ENCODE measurements at regions not wholly inside any gene's neighbourhood (a gene's known extent, or its start where the extent isn't known, plus 50 kb on each side); places are given as distances from the start of the nearest gene placed in this dataset.

DNA sequence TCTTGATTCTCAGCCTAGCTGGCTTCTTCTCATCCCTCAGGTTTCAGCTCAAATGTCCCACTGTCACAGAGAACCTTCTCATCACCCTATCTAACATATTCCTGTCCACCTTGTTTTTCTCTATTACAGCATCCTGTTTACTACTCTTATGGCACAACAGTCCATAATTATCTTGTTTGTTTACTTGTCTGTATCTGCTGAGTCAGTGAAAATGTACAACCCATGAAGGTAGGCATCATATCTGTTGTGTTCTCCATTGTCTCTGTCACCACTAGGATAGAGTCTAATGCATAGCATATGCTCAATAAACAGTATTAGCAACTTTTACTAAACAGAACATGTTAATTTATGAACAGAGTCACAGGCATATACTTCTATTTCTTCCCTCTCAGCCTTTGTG is 261.7 kb downstream of the ETAA1 start:
- Mint-ChIP-seq H3K36me3 (ENCODE audit: low read depth) (peaks cover 9% of the 10 kb centered on the region), H3K4me3 (no peak overlapping the region), H3K27me3 (ENCODE audit: low read depth) (no peaks in the 10 kb centered on the region), H3K4me1 (no peaks in the 10 kb centered on the region), H3K9me3 (peaks cover 4% of the 10 kb centered on the region), H3K27ac (ENCODE audit: unreplicated experiment) (no peak overlapping the region)
- TF ChIP-seq, protein P1, sequence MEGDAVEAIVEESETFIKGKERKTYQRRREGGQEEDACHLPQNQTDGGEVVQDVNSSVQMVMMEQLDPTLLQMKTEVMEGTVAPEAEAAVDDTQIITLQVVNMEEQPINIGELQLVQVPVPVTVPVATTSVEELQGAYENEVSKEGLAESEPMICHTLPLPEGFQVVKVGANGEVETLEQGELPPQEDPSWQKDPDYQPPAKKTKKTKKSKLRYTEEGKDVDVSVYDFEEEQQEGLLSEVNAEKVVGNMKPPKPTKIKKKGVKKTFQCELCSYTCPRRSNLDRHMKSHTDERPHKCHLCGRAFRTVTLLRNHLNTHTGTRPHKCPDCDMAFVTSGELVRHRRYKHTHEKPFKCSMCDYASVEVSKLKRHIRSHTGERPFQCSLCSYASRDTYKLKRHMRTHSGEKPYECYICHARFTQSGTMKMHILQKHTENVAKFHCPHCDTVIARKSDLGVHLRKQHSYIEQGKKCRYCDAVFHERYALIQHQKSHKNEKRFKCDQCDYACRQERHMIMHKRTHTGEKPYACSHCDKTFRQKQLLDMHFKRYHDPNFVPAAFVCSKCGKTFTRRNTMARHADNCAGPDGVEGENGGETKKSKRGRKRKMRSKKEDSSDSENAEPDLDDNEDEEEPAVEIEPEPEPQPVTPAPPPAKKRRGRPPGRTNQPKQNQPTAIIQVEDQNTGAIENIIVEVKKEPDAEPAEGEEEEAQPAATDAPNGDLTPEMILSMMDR (conservative IDR thresholded peaks at IDR 0.05): no peak
- DNase-seq (ENCODE audit: low read depth, low spot score): no peak

DNA sequence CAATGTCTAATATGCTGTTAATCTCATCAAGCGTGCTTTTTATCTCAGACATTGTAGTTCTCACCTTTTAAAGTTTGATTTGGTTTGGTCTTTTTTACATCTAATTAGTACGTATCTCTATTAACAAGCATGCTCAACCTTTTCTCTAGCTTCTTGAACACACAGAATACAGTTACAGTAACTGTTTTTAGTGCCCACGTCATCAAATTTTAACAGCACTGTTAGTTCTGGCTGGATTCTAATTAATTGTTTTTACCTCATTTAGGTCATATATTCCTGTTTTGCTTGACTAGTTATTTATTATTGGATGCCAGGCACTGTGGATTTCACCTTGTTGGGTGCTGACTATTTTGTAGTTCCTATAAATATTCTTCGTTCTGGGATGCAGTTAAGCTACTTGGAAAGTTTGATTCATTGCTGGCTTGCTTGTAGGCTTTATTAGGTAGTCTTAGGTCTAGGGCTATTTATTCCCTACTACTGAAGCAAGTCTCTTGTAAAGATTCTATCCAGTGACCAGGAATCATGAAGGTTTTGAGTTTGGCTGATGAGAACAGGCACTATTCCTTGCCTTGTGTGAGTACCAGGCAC is 263.0 kb downstream of the ETAA1 start:
- no peak overlapping the region for H3K27ac Mint-ChIP-seq (ENCODE audit: unreplicated experiment)
- H3K4me1 Mint-ChIP-seq: no peaks in the 10 kb centered on the region
- TF ChIP-seq, protein P1 (conservative IDR thresholded peaks at IDR 0.05): no peak
- H3K4me3 Mint-ChIP-seq: no peak overlapping the region
- no peak for DNase-seq (ENCODE audit: low read depth, low spot score)
- H3K36me3 Mint-ChIP-seq (ENCODE audit: low read depth): peaks cover 7% of the 10 kb centered on the region
- H3K9me3 Mint-ChIP-seq: peaks cover 3% of the 10 kb centered on the region
- H3K27me3 Mint-ChIP-seq (ENCODE audit: low read depth): no peaks in the 10 kb centered on the region

DNA sequence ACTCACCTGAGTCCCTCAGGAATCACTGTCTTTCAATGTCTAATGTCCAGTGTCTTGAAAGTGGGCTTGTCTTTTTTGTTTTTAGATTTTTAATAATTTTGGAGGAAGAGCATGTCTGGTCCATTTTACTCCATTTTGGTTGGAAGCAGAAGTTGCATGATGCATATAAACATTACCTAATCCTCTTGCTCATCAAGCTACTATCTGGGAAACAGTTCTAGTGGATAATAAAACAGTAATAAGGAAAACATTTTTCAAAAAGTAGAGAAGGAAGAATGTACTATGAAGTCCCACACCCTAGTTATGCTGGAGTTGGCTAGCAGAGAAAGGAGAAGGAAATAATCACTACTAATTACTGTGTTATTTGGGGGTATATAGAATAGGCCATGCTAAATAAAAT is 263.7 kb downstream of the ETAA1 start:
- Mint-ChIP-seq H3K27me3 (ENCODE audit: low read depth) (no peaks in the 10 kb centered on the region), H3K4me1 (no peaks in the 10 kb centered on the region), H3K27ac (ENCODE audit: unreplicated experiment) (no peak overlapping the region), H3K36me3 (ENCODE audit: low read depth) (peaks cover 7% of the 10 kb centered on the region), H3K9me3 (peaks cover 5% of the 10 kb centered on the region), H3K4me3 (no peak overlapping the region)
- DNase-seq (ENCODE audit: low read depth, low spot score): no peak
- TF ChIP-seq, protein P1 (conservative IDR thresholded peaks at IDR 0.05): no peak

DNA sequence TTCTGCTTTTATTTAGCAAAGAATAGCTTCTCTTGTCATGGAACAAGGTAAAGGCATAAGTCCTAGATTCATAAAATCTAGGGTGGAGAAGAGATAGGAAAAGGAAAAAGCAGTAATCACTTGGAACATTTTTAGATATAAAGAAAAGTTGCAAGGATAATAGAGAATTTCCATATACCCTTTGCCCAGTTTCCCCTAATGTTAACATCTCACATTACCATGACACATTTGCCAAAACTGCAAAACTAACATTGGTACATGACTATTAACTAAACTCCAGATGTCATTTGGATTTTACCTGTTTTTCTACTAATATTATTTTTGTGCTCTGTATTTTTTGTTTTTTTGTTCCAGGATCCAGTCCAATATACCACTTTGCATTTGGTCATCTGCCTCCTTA is 265.1 kb downstream of the ETAA1 start:
- DNase-seq (ENCODE audit: low read depth, low spot score): no peak
- TF ChIP-seq, protein P1 (conservative IDR thresholded peaks at IDR 0.05): no peak
- H3K36me3 Mint-ChIP-seq (ENCODE audit: low read depth): peaks cover 10% of the 10 kb centered on the region
- H3K27me3 Mint-ChIP-seq (ENCODE audit: low read depth): no peaks in the 10 kb centered on the region
- H3K4me1 Mint-ChIP-seq: peaks cover 8% of the 10 kb centered on the region
- no peak overlapping the region for H3K4me3 Mint-ChIP-seq
- peaks cover 6% of the 10 kb centered on the region for H3K9me3 Mint-ChIP-seq
- H3K27ac Mint-ChIP-seq (ENCODE audit: unreplicated experiment): no peak overlapping the region

- TF ChIP-seq, protein P1 (conservative IDR thresholded peaks at IDR 0.05): no peak
- H3K4me1 Mint-ChIP-seq: peaks cover 8% of the 10 kb centered on the region
- H3K27ac Mint-ChIP-seq (ENCODE audit: unreplicated experiment): no peak overlapping the region
- no peak for DNase-seq (ENCODE audit: low read depth, low spot score)
- H3K4me3 Mint-ChIP-seq: no peak overlapping the region
- peaks cover 6% of the 10 kb centered on the region for H3K9me3 Mint-ChIP-seq
- peaks cover 10% of the 10 kb centered on the region for H3K36me3 Mint-ChIP-seq (ENCODE audit: low read depth)
- H3K27me3 Mint-ChIP-seq (ENCODE audit: low read depth): no peaks in the 10 kb centered on the region
Measured at GRCh38 chr2:67663776-67664175, 266.6 kb downstream of the ETAA1 start.
